Testis (tissue), 2 donors: ENCODE measurements at regions not wholly inside any gene's neighbourhood (a gene's known extent, or its start where the extent isn't known, plus 50 kb on each side); places are given as distances from the start of the nearest gene placed in this dataset.

ENCODE experiments used
- DNase-seq: peaks from one replicate; pipeline ENCODE4 v3.0.0-alpha.2; 2019
- H3K27ac ChIP-seq, 2 donors: fragments of 200-600 bp; sonication (generic); one replicate each; pipeline ENCODE4 v1.5.1; 2019
- H3K27me3 ChIP-seq: fragments of 200-600 bp; sonication (generic); one replicate; pipeline ENCODE4 v1.5.1; 2019
- H3K36me3 ChIP-seq: fragments of 200-600 bp; sonication (generic); one replicate; pipeline ENCODE4 v1.5.1; 2017; ENCODE audit warnings: low read depth; ENCODE audit errors: missing control alignments
- H3K4me1 ChIP-seq: fragments of 200-600 bp; sonication (generic); one replicate; pipeline ENCODE4 v1.5.1; 2019
- H3K4me3 ChIP-seq, 2 donors: fragments of 200-600 bp; sonication (generic); one replicate each; pipeline ENCODE4 v1.5.1; 2017 to 2019
- H3K9me3 ChIP-seq: fragments of 200-600 bp; sonication (generic); one replicate; pipeline ENCODE4 v1.5.1; 2017
- POLR2A ChIP-seq: fragments of 450-650 bp; IDR thresholded peaks from one replicate; pipeline ENCODE4 v1.6.1; 2017; ENCODE audit warnings: antibody characterized with exemption, mild to moderate bottlenecking, moderate library complexity
- WGBS, 2 donors: methylation state at CpG; one replicate each; pipeline ENCODE4 v1.1.5; 2018; 5-methylcytosine and 5-hydroxymethylcytosine counted together
- intact Hi-C: fragments of 100-400 bp; cut with DNase I; formaldehyde crosslinking; loops from one replicate; pipeline ENCODE4 v1.15.1; 2023; ENCODE audit warnings: low total_unique reads
- TF ChIP-seq, protein P1 (sequence below), 3 experiments: fragments of 450-650 bp in 2 of 3; fragments of 200-600 bp in 1 of 3; sonication (generic) in 1 of 3; IDR thresholded peaks; one replicate each; pipeline ENCODE4 v1.5.1; 2016 to 2019; ENCODE audit warnings: antibody characterized with exemption in 3 of 3, mild to moderate bottlenecking in 2 of 3, moderate library complexity in 1 of 3

DNA sequence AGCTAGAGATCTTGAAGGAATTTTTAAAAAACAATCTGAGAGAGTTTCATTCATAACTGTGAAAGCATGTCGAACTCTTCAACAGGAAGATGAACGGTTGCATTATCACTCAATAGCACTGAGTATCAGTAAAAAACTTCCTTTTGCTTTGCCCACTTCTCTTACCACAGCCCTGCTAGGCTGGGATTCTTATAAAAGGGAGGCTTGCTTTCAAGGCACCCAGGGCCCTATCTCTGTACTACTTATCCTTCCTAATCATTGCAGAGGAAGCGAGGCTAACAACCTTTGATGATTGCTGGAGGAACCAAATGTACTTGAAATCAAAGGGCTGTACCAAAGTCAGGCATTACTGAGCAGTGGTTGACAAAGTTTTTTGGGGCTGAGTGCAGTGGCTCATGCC, 71.2 kb downstream of the SNRPE start:
- no peaks in the 10 kb centered on the region for H3K27me3 ChIP-seq
- no peak for DNase-seq
- no peaks in the 10 kb centered on the region for H3K36me3 ChIP-seq
- no peak overlapping the region for H3K4me3 ChIP-seq
- WGBS, 2 donors: 61 to 73% methylated on average over 3 of the region's 3 CpGs
- no peak overlapping the region for H3K27ac ChIP-seq
- intact Hi-C loops: no loop called here
- TF ChIP-seq POLR2A: no peak
- TF ChIP-seq, protein P1, sequence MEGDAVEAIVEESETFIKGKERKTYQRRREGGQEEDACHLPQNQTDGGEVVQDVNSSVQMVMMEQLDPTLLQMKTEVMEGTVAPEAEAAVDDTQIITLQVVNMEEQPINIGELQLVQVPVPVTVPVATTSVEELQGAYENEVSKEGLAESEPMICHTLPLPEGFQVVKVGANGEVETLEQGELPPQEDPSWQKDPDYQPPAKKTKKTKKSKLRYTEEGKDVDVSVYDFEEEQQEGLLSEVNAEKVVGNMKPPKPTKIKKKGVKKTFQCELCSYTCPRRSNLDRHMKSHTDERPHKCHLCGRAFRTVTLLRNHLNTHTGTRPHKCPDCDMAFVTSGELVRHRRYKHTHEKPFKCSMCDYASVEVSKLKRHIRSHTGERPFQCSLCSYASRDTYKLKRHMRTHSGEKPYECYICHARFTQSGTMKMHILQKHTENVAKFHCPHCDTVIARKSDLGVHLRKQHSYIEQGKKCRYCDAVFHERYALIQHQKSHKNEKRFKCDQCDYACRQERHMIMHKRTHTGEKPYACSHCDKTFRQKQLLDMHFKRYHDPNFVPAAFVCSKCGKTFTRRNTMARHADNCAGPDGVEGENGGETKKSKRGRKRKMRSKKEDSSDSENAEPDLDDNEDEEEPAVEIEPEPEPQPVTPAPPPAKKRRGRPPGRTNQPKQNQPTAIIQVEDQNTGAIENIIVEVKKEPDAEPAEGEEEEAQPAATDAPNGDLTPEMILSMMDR (IDR thresholded peaks at IDR 0.05): no peak
- no peaks in the 10 kb centered on the region for H3K4me1 ChIP-seq
- H3K9me3 ChIP-seq: no peaks in the 10 kb centered on the region

DNA sequence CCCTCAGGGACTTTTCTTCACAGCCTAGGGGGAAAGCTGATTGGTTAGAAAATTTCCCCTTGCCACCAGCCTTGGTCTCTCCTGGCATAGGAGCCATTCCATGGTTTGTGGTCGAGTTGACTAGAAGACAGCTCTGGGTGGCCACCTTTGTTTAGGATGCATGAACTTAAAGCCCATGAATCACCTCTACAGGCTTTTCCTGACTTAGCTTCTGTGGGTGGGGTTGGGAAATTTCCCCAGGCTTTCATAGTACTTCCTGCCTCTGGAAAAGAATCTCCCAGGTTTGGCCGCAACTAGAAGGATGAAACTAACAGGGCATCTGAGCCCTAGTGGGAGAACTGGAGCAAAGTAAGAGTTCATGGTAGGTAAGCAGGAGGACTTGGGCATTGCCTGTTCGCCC, 72.6 kb downstream of the SNRPE start:
- TF ChIP-seq, protein P1 (IDR thresholded peaks at IDR 0.05): no peak
- TF ChIP-seq POLR2A: no peak
- Histone ChIP-seq H3K36me3 (no peaks in the 10 kb centered on the region), H3K27ac (no peak overlapping the region), H3K4me1 (no peaks in the 10 kb centered on the region), H3K27me3 (no peaks in the 10 kb centered on the region), H3K4me3 (no peak overlapping the region), H3K9me3 (no peaks in the 10 kb centered on the region)
- 82 to 89% methylated on average over 3 of the region's 3 CpGs for WGBS, 2 donors
- intact Hi-C loops: no loop called here
- no peak for DNase-seq

DNA sequence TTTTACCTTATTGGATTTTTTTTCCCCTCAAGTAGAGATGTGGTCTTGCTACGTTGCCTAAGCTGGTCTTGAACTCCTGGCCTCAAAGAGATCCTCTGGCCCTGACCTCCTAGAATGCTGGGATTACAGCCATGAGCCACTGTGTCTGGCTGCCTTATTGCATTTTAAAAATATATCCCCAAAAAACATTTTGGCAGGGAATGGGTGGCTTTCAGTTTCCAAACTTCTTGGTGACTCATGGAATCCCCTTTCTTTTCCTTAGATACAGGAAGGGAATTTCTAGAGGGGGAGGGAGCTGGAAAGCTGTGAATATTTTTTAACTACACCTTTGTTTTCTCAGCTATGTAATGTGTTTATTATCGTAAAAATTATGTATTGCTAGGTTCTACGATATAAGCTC, 73.3 kb downstream of the SNRPE start:
- Histone ChIP-seq H3K4me1 (no peaks in the 10 kb centered on the region), H3K4me3 (no peak overlapping the region), H3K27me3 (no peaks in the 10 kb centered on the region), H3K36me3 (no peaks in the 10 kb centered on the region), H3K27ac (no peak overlapping the region), H3K9me3 (no peaks in the 10 kb centered on the region)
- WGBS, 2 donors: 69 to 79% methylated on average over 3 of the region's 3 CpGs
- intact Hi-C loops: no loop called here
- no peak for TF ChIP-seq POLR2A
- TF ChIP-seq, protein P1 (IDR thresholded peaks at IDR 0.05): no peak
- DNase-seq: no peak

GRCh38 chr1:203935321-203935720, 73.9 kb downstream of the SNRPE start:
- intact Hi-C loops: no loop called here
- Histone ChIP-seq H3K27ac (no peak overlapping the region), H3K27me3 (no peaks in the 10 kb centered on the region), H3K4me1 (no peaks in the 10 kb centered on the region), H3K4me3 (no peak overlapping the region), H3K9me3 (no peaks in the 10 kb centered on the region), H3K36me3 (no peaks in the 10 kb centered on the region)
- no peak for TF ChIP-seq POLR2A
- TF ChIP-seq, protein P1 (IDR thresholded peaks at IDR 0.05): no peak
- WGBS, 2 donors: 93 to 96% methylated on average over 2 of the region's 2 CpGs
- no peak for DNase-seq

DNA sequence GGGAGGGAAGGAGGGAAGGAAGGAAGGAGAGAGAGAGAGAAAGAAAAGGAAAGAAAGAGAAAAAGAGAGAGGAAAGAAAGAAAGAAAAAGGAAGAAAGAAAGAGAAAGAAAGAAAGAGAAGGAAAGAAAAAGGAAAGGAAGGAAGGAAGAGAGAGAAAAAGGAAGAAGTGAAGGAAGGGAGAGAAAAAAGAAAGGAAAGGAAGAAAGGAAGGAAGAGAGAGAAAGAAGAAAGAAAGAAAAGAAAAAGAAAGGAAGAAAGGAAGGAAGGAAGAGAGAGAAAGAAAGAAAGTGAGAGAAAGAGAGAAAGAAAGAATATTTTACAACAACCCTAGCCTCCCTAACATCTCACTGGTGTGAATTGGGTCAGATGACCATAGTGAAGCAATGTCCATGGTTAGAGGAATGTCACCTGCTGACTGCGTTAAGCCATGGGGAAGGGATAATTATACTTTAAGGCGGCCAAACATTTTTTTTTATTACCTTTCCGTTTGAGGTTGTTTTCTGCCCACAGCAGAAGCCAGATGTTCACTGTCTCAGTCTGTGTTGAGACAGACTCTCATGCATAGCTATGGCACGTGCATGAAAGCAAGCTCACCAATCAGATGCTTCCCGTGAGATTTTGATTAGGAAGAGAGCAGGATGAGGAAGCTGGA, 76.4 kb downstream of the SNRPE start:
- Histone ChIP-seq H3K9me3 (no peaks in the 10 kb centered on the region), H3K4me1 (no peaks in the 10 kb centered on the region), H3K27ac (no peak overlapping the region), H3K27me3 (no peaks in the 10 kb centered on the region), H3K36me3 (no peaks in the 10 kb centered on the region), H3K4me3 (no peak overlapping the region)
- DNase-seq: no peak
- TF ChIP-seq, protein P1 (IDR thresholded peaks at IDR 0.05): no peak
- no peak for TF ChIP-seq POLR2A
- WGBS, 2 donors: 57 to 63% methylated on average over 5 of the region's 5 CpGs
- intact Hi-C loops: no loop called here
